PC-3 (cell line): ENCODE measurements at regions not wholly inside any gene's neighbourhood (a gene's known extent, or its start where the extent isn't known, plus 50 kb on each side); places are given as distances from the start of the nearest gene placed in this dataset.

Experiments
- EZH2 ChIP-seq: fragments of 300-600 bp; sonication (generic); IDR thresholded peaks from one replicate; pipeline ENCODE4 v1.6.1; 2017; ENCODE audit warnings: antibody characterized with exemption, mild to moderate bottlenecking, low read length; ENCODE audit not compliant: unreplicated experiment
- TF ChIP-seq, protein P1 (sequence below): fragments of 300-600 bp; sonication (generic); conservative IDR thresholded peaks from 2 replicates; pipeline ENCODE4 v1.5.1; 2017; ENCODE audit warnings: antibody characterized with exemption, low read depth, mild to moderate bottlenecking, low read length

DNA sequence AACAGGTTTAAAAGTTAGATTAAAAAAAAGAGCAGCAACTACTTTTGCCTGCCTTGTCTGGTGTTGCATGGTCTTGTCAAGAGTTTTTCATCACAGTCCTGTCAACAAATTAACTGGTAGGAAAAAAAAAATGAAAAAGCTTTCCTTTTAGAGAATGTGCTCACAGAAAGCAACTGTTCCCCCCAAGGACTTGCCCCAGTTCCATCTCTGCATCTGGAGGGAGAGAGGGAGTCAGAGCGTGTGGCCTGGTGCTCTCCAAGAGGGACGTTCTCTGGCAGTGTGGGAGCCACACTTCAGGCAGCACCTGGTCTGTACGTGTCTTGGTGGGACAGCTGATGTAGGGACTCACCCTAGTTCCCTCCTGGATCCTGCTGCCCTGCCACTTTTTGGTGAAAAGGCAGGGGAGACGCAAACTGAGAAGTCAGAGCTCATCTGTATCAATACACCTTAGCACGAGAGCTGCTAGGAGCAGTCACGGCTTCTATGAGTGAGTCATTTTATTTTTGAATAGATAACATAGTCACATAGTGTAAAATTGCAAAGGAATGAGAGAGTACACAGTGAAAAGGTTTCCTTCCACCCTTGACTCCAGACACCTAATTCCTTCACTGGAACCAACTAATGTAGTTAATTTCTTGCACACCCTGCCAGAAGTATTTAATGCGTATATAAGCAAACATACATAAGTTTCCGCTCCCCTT lies 172.5 kb upstream of the MGAT5 start:
- TF ChIP-seq EZH2 = no peak
- TF ChIP-seq, protein P1, sequence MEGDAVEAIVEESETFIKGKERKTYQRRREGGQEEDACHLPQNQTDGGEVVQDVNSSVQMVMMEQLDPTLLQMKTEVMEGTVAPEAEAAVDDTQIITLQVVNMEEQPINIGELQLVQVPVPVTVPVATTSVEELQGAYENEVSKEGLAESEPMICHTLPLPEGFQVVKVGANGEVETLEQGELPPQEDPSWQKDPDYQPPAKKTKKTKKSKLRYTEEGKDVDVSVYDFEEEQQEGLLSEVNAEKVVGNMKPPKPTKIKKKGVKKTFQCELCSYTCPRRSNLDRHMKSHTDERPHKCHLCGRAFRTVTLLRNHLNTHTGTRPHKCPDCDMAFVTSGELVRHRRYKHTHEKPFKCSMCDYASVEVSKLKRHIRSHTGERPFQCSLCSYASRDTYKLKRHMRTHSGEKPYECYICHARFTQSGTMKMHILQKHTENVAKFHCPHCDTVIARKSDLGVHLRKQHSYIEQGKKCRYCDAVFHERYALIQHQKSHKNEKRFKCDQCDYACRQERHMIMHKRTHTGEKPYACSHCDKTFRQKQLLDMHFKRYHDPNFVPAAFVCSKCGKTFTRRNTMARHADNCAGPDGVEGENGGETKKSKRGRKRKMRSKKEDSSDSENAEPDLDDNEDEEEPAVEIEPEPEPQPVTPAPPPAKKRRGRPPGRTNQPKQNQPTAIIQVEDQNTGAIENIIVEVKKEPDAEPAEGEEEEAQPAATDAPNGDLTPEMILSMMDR = no peak
